ENCODE measurements at regions not wholly inside any gene's neighbourhood (a gene's known extent, or its start where the extent isn't known, plus 50 kb on each side); places are given as distances from the start of the nearest gene placed in this dataset.

DNA sequence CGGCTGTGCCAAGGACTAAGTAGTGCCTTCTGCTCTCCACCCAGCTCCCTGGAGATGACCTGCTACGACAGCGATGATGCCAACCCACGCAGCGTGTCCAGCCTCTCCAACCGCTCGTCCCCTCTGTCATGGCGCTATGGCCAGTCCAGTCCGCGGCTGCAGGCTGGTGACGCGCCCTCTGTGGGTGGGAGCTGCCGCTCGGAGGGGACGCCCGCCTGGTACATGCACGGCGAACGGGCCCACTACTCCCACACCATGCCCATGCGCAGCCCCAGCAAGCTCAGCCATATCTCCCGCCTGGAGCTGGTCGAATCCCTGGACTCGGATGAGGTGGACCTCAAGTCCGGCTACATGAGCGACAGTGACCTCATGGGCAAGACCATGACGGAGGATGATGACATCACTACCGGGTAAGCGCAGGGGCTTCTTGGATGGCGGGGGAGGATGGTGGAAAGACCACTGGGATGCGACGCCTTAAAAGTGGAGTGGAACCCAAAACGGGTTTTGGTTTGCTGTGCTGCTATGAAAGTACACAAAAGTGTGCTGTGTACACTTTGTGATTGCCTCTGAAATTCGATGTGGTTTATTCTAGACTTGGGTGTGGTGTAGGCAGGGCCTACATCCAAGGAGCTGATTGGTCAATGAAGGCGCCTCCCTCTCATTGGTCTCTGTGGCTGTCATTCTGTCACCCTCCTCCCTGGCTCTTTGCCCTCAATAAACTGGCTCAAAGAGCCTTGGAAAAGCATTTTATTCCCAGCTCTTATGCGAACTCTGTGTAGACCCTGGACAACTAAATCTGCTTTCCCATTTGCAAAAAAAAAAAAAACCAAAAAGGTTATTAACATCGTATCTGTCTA lies 110.4 kb upstream of the IPO9 start:
- Histone ChIP-seq H3K9me3 (no peaks in the 10 kb centered on the region), H3K4me1 (replicated peaks) (no peaks in the 10 kb centered on the region), H3K27me3 (replicated peaks; ENCODE audit: insufficient read depth) (no peaks in the 10 kb centered on the region), H3K27ac (peak overlapping the region in 1 of 2 donors; percentile 63), H3K4me3 (no peak overlapping the region), H3K36me3 (no peaks in the 10 kb centered on the region)
- no peak for DNase-seq (ENCODE audit: low spot score)
- WGBS: 94% methylated on average over 36 of the region's 36 CpGs
- intact Hi-C loops (cut with DNase I): no loop called here
- TF ChIP-seq, protein P1, sequence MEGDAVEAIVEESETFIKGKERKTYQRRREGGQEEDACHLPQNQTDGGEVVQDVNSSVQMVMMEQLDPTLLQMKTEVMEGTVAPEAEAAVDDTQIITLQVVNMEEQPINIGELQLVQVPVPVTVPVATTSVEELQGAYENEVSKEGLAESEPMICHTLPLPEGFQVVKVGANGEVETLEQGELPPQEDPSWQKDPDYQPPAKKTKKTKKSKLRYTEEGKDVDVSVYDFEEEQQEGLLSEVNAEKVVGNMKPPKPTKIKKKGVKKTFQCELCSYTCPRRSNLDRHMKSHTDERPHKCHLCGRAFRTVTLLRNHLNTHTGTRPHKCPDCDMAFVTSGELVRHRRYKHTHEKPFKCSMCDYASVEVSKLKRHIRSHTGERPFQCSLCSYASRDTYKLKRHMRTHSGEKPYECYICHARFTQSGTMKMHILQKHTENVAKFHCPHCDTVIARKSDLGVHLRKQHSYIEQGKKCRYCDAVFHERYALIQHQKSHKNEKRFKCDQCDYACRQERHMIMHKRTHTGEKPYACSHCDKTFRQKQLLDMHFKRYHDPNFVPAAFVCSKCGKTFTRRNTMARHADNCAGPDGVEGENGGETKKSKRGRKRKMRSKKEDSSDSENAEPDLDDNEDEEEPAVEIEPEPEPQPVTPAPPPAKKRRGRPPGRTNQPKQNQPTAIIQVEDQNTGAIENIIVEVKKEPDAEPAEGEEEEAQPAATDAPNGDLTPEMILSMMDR (IDR thresholded peaks at IDR 0.05): no peak
- TF ChIP-seq POLR2A (IDR thresholded peaks at IDR 0.05): no peak
- TF ChIP-seq POLR2AphosphoS5 (IDR thresholded peaks at IDR 0.05): no peak

DNA sequence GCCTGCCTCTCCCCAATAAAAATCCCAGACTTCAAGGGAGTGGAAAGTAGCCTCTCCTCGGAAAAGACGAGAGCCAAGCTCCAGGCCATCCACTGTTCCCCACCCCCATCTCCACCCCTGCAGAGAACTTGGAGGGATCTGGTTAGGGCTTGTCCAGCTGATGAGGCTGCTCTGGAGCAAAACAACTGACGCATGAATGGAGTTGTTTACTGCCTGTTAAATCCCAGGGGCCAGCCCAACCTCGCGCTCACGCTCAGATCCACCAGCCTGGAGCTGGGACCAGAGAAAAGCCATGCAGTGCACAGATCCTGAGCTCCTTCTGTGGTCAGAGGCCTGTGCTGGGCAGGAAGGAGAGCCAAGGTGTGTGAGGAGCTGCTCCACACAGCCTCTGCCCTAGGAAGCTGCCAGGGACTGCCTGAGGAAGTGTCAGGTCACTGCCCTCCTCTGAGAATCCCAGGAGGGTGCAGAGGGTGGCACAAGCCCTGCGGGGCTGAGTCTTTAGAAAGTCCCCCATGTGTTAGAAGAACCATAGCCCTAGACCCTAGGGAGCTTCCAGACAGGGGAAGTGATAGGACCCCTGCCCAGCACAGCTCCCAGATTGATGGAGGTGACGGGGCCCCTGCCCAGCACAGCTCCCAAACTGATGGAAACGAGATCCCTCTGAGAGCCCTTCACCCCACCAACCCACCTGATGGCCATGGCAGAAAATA lies 109.0 kb upstream of the IPO9 start:
- 42% methylated on average over 9 of the region's 9 CpGs for WGBS
- DNase-seq (ENCODE audit: low spot score): no peak
- no peak for TF ChIP-seq POLR2A (IDR thresholded peaks at IDR 0.05)
- peak; percentile 61 for TF ChIP-seq POLR2AphosphoS5 (IDR thresholded peaks at IDR 0.05)
- Histone ChIP-seq H3K27me3 (replicated peaks; ENCODE audit: insufficient read depth) (no peaks in the 10 kb centered on the region), H3K9me3 (no peaks in the 10 kb centered on the region), H3K36me3 (no peaks in the 10 kb centered on the region), H3K27ac (peak overlapping the region; percentile 52 to 63), H3K4me1 (replicated peaks) (no peaks in the 10 kb centered on the region), H3K4me3 (no peak overlapping the region)
- intact Hi-C loops (cut with DNase I): no loop called here

- Histone ChIP-seq H3K27ac (peak overlapping the region; percentile 52 to 63), H3K27me3 (replicated peaks; ENCODE audit: insufficient read depth) (no peaks in the 10 kb centered on the region), H3K4me3 (no peak overlapping the region), H3K36me3 (no peaks in the 10 kb centered on the region), H3K9me3 (no peaks in the 10 kb centered on the region), H3K4me1 (replicated peaks) (no peaks in the 10 kb centered on the region)
- TF ChIP-seq, protein P1 (IDR thresholded peaks at IDR 0.05): no peak
- TF ChIP-seq POLR2A (IDR thresholded peaks at IDR 0.05) (no peak), POLR2AphosphoS5 (IDR thresholded peaks at IDR 0.05) (no peak)
- 92% methylated on average over 3 of the region's 3 CpGs for WGBS
- intact Hi-C loops (cut with DNase I): no loop called here
- no peak for DNase-seq (ENCODE audit: low spot score)
Observed at GRCh38 chr1:201720522-201720844, 108.5 kb upstream of the IPO9 start.

- TF ChIP-seq POLR2AphosphoS5 (IDR thresholded peaks at IDR 0.05) (no peak), POLR2A (IDR thresholded peaks at IDR 0.05) (no peak)
- TF ChIP-seq, protein P1 (IDR thresholded peaks at IDR 0.05): no peak
- H3K27ac ChIP-seq: peak overlapping the region; percentile 21 to 52
- H3K4me1 ChIP-seq (replicated peaks): no peaks in the 10 kb centered on the region
- H3K4me3 ChIP-seq: no peak overlapping the region
- intact Hi-C loops (cut with DNase I): no loop called here
- DNase-seq (ENCODE audit: low spot score): no peak
- H3K27me3 ChIP-seq (replicated peaks; ENCODE audit: insufficient read depth): no peaks in the 10 kb centered on the region
- H3K36me3 ChIP-seq: no peaks in the 10 kb centered on the region
- no peaks in the 10 kb centered on the region for H3K9me3 ChIP-seq
- whole genome bisulfite sequencing: 50% methylated on average over 13 of the region's 13 CpGs
Observed at GRCh38 chr1:201721082-201722049, 107.6 kb upstream of the IPO9 start.
